ENCODE measurements at regions not wholly inside any gene's neighbourhood (a gene's known extent, or its start where the extent isn't known, plus 50 kb on each side); places are given as distances from the start of the nearest gene placed in this dataset.

GRCh38 chr1:162964901-162965300 is 103.9 kb upstream of the CCDC190 start:
- no peak for DNase-seq

- no peak for DNase-seq
These were observed 95.9 kb upstream of the CCDC190 start for GRCh38 chr1:162956922-162957321.

- no peak for DNase-seq
These were observed 93.8 kb upstream of the CCDC190 start for GRCh38 chr1:162954824-162955223.

GRCh38 chr1:162952956-162953355 is 92.0 kb upstream of the CCDC190 start:
- no peak for DNase-seq

- DNase-seq: no peak
These were observed 90.8 kb upstream of the CCDC190 start for GRCh38 chr1:162951553-162952315.

- no peak for DNase-seq
These were observed 89.2 kb upstream of the CCDC190 start for GRCh38 chr1:162950187-162950586.

GRCh38 chr1:162946701-162947100 is 85.7 kb upstream of the CCDC190 start:
- DNase-seq: no peak

GRCh38 chr1:162944974-162945674 is 84.1 kb upstream of the CCDC190 start:
- no peak for DNase-seq

GRCh38 chr1:162943622-162944021 is 82.6 kb upstream of the CCDC190 start:
- DNase-seq: no peak

GRCh38 chr1:162942916-162943559 is 82.1 kb upstream of the CCDC190 start:
- no peak for DNase-seq

- no peak for DNase-seq
These were observed 80.0 kb upstream of the CCDC190 start for GRCh38 chr1:162941024-162941423.

- no peak for DNase-seq
These were observed 78.1 kb upstream of the CCDC190 start for GRCh38 chr1:162939035-162939434.

- DNase-seq: no peak
These were observed 76.9 kb upstream of the CCDC190 start for GRCh38 chr1:162937716-162938395.

- no peak for DNase-seq
These were observed 70.1 kb upstream of the CCDC190 start for GRCh38 chr1:162930976-162931560.

GRCh38 chr1:162930532-162930931 is 69.6 kb upstream of the CCDC190 start:
- no peak for DNase-seq

- DNase-seq: no peak
These were observed 68.2 kb upstream of the CCDC190 start for GRCh38 chr1:162929177-162929576.

GRCh38 chr1:162928141-162928540 is 67.2 kb upstream of the CCDC190 start:
- no peak for DNase-seq

GRCh38 chr1:162927421-162927820 is 66.4 kb upstream of the CCDC190 start:
- no peak for DNase-seq

- DNase-seq: no peak
These were observed 65.9 kb upstream of the CCDC190 start for GRCh38 chr1:162926906-162927305.

GRCh38 chr1:162924179-162924578 is 63.2 kb upstream of the CCDC190 start:
- no peak for DNase-seq

- DNase-seq: no peak
These were observed 61.2 kb upstream of the CCDC190 start for GRCh38 chr1:162922201-162922600.

GRCh38 chr1:162921311-162921710 is 60.3 kb upstream of the CCDC190 start:
- no peak for DNase-seq

GRCh38 chr1:162919034-162919433 is 58.1 kb upstream of the CCDC190 start:
- no peak for DNase-seq
